Keratinocyte (primary cell): ENCODE measurements at regions not wholly inside any gene's neighbourhood (a gene's known extent, or its start where the extent isn't known, plus 50 kb on each side); places are given as distances from the start of the nearest gene placed in this dataset.

Source experiments
- CTCF ChIP-seq, 3 experiments: IDR thresholded peaks in 1 of 3; conservative IDR thresholded peaks in 1 of 3; optimal IDR thresholded peaks in 1 of 3; 2 replicates in 2 of 3; 3 replicates in 1 of 3; pipeline versions ENCODE3 to v1.5.1; 2011; ENCODE audit warnings: low read length in 3 of 3, mild to moderate bottlenecking in 3 of 3, moderate library complexity in 2 of 3, control low read depth in 1 of 3, inconsistent platforms in 1 of 3; ENCODE audit not compliant: insufficient read depth in 2 of 3; ENCODE audit errors: extremely low read depth in 1 of 3
- EZH2 ChIP-seq: IDR thresholded peaks from one replicate; pipeline ENCODE4 v1.6.1; 2012; ENCODE audit warnings: inconsistent platforms, mild to moderate bottlenecking, low read length, moderate library complexity

- TF ChIP-seq CTCF (optimal IDR thresholded peaks at IDR 0.05 in 1 of 3, IDR thresholded peaks at IDR 0.05 in 1 of 3, conservative IDR thresholded peaks at IDR 0.05 in 1 of 3; ENCODE audit: extremely low read depth in 1 of 3, insufficient read depth in 2 of 3, low read length in 3 of 3): no peak
- no peak for TF ChIP-seq EZH2
Measured at GRCh38 chr18:51540562-51540961, 343.1 kb upstream of the MEX3C start.
